Peyer's patch (tissue), 4 donors: ENCODE measurements at regions not wholly inside any gene's neighbourhood (a gene's known extent, or its start where the extent isn't known, plus 50 kb on each side); places are given as distances from the start of the nearest gene placed in this dataset.

Source experiments
- DNase-seq, 3 donors: peaks; one replicate each; pipeline ENCODE4 v3.0.0-alpha.2; 2017 to 2019
- H3K27ac ChIP-seq, 4 donors: fragments of 200-600 bp; sonication (generic); one replicate each; pipeline ENCODE4 v1.5.1; 2016 to 2019
- H3K27me3 ChIP-seq, 2 donors: fragments of 200-600 bp; sonication (generic); one replicate each; pipeline ENCODE4 v1.5.1; 2019
- H3K36me3 ChIP-seq, 3 donors: fragments of 200-600 bp; sonication (generic); one replicate each; pipeline ENCODE4 v1.5.1; 2016 to 2019
- H3K4me1 ChIP-seq, 4 donors: fragments of 200-600 bp; sonication (generic); one replicate each; pipeline ENCODE4 v1.5.1; 2016 to 2019
- H3K4me3 ChIP-seq, 4 donors: fragments of 200-600 bp; sonication (generic); 1 replicate in 3 of 4; 2 replicates in 1 of 4; pipeline ENCODE4 v1.5.1; 2016 to 2019; ENCODE audit warnings: mild to moderate bottlenecking in 1 of 4
- H3K9me3 ChIP-seq, 4 donors: fragments of 200-600 bp; sonication (generic); one replicate each; pipeline ENCODE4 v1.5.1; 2016 to 2019; ENCODE audit warnings: mild to moderate bottlenecking in 1 of 4
- CTCF ChIP-seq, 6 experiments: fragments of 450-650 bp in 4 of 6; fragments of 200-600 bp in 2 of 6; sonication (generic) in 1 of 6; IDR thresholded peaks; one replicate each; pipeline ENCODE4 v1.5.1; 2017 to 2019; ENCODE audit warnings: antibody characterized with exemption in 6 of 6, mild to moderate bottlenecking in 3 of 6, moderate library complexity in 1 of 6
- POLR2A ChIP-seq, 2 donors: fragments of 450-650 bp; IDR thresholded peaks; one replicate each; pipeline ENCODE4 v1.5.1; 2017; ENCODE audit warnings: antibody characterized with exemption in 2 of 2, mild to moderate bottlenecking in 2 of 2, moderate library complexity in 2 of 2

GRCh38 chr9:22731786-22732185 is 285.2 kb downstream of the DMRTA1 start:
- no peaks in the 10 kb centered on the region for H3K4me1 ChIP-seq
- H3K4me3 ChIP-seq = no peak overlapping the region
- H3K9me3 ChIP-seq = no peaks in the 10 kb centered on the region
- TF ChIP-seq POLR2A (IDR thresholded peaks at IDR 0.05) (no peak), CTCF (IDR thresholded peaks at IDR 0.05) (no peak)
- H3K36me3 ChIP-seq = no peaks in the 10 kb centered on the region
- no peaks in the 10 kb centered on the region for H3K27me3 ChIP-seq
- DNase-seq = no peak
- no peak overlapping the region for H3K27ac ChIP-seq

- Histone ChIP-seq H3K27me3 (no peaks in the 10 kb centered on the region), H3K4me3 (no peak overlapping the region), H3K27ac (no peak overlapping the region), H3K36me3 (no peaks in the 10 kb centered on the region), H3K9me3 (peaks cover 0 to 2% (median 0%) of the 10 kb centered on the region in 4 donors), H3K4me1 (no peaks in the 10 kb centered on the region)
- DNase-seq = no peak
- TF ChIP-seq POLR2A (IDR thresholded peaks at IDR 0.05) (no peak), CTCF (IDR thresholded peaks at IDR 0.05) (no peak)
These were observed 293.1 kb downstream of the DMRTA1 start for GRCh38 chr9:22739712-22740111.

- no peaks in the 10 kb centered on the region for H3K36me3 ChIP-seq
- H3K4me1 ChIP-seq = no peaks in the 10 kb centered on the region
- DNase-seq = no peak
- TF ChIP-seq CTCF (IDR thresholded peaks at IDR 0.05) = no peak
- no peak for TF ChIP-seq POLR2A (IDR thresholded peaks at IDR 0.05)
- H3K27me3 ChIP-seq = no peaks in the 10 kb centered on the region
- H3K4me3 ChIP-seq = no peak overlapping the region
- H3K27ac ChIP-seq = no peak overlapping the region
- H3K9me3 ChIP-seq = peaks cover 0 to 2% (median 0%) of the 10 kb centered on the region in 4 donors
These were observed 294.2 kb downstream of the DMRTA1 start for GRCh38 chr9:22740781-22741180.

- H3K9me3 ChIP-seq = peaks cover 0 to 2% (median 0%) of the 10 kb centered on the region in 4 donors
- H3K4me3 ChIP-seq = no peak overlapping the region
- H3K27ac ChIP-seq = no peak overlapping the region
- no peaks in the 10 kb centered on the region for H3K36me3 ChIP-seq
- no peaks in the 10 kb centered on the region for H3K27me3 ChIP-seq
- TF ChIP-seq CTCF (IDR thresholded peaks at IDR 0.05) = no peak
- DNase-seq = no peak
- no peaks in the 10 kb centered on the region for H3K4me1 ChIP-seq
These were observed 295.8 kb downstream of the DMRTA1 start for GRCh38 chr9:22742401-22742800.

GRCh38 chr9:22773501-22774220 is 327.0 kb downstream of the DMRTA1 start:
- no peaks in the 10 kb centered on the region for H3K4me1 ChIP-seq
- H3K36me3 ChIP-seq = no peaks in the 10 kb centered on the region
- H3K27ac ChIP-seq = no peak overlapping the region
- H3K27me3 ChIP-seq = no peaks in the 10 kb centered on the region
- TF ChIP-seq CTCF (IDR thresholded peaks at IDR 0.05) = no peak
- TF ChIP-seq POLR2A (IDR thresholded peaks at IDR 0.05) = no peak
- no peak overlapping the region for H3K4me3 ChIP-seq
- H3K9me3 ChIP-seq = no peaks in the 10 kb centered on the region
- DNase-seq = no peak

- Histone ChIP-seq H3K27ac (no peak overlapping the region), H3K4me1 (no peaks in the 10 kb centered on the region), H3K36me3 (no peaks in the 10 kb centered on the region), H3K4me3 (no peak overlapping the region), H3K9me3 (no peaks in the 10 kb centered on the region), H3K27me3 (no peaks in the 10 kb centered on the region)
- DNase-seq = no peak
- no peak for TF ChIP-seq POLR2A (IDR thresholded peaks at IDR 0.05)
- no peak for TF ChIP-seq CTCF (IDR thresholded peaks at IDR 0.05)
These were observed 343.7 kb downstream of the DMRTA1 start for GRCh38 chr9:22790329-22790728.
